ENCODE measurements at regions not wholly inside any gene's neighbourhood (a gene's known extent, or its start where the extent isn't known, plus 50 kb on each side); places are given as distances from the start of the nearest gene placed in this dataset.

- TF ChIP-seq, protein P1, sequence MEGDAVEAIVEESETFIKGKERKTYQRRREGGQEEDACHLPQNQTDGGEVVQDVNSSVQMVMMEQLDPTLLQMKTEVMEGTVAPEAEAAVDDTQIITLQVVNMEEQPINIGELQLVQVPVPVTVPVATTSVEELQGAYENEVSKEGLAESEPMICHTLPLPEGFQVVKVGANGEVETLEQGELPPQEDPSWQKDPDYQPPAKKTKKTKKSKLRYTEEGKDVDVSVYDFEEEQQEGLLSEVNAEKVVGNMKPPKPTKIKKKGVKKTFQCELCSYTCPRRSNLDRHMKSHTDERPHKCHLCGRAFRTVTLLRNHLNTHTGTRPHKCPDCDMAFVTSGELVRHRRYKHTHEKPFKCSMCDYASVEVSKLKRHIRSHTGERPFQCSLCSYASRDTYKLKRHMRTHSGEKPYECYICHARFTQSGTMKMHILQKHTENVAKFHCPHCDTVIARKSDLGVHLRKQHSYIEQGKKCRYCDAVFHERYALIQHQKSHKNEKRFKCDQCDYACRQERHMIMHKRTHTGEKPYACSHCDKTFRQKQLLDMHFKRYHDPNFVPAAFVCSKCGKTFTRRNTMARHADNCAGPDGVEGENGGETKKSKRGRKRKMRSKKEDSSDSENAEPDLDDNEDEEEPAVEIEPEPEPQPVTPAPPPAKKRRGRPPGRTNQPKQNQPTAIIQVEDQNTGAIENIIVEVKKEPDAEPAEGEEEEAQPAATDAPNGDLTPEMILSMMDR (IDR thresholded peaks at IDR 0.05): no peak
- TF ChIP-seq POLR2A (IDR thresholded peaks at IDR 0.05; ENCODE audit: low read depth) (no peak), EP300 (IDR thresholded peaks at IDR 0.05) (no peak), POLR2AphosphoS5 (IDR thresholded peaks at IDR 0.05) (no peak)
These were observed 605.7 kb upstream of the CFAP20DC start for GRCh38 chr3:59655418-59656015.
